ENCODE measurements at regions not wholly inside any gene's neighbourhood (a gene's known extent, or its start where the extent isn't known, plus 50 kb on each side); places are given as distances from the start of the nearest gene placed in this dataset.
"Not testable (repeated sequence)": the region's sequence is repeated elsewhere in the genome, so short reads cannot be mapped to it uniquely, and the experiment has no call there.

DNA sequence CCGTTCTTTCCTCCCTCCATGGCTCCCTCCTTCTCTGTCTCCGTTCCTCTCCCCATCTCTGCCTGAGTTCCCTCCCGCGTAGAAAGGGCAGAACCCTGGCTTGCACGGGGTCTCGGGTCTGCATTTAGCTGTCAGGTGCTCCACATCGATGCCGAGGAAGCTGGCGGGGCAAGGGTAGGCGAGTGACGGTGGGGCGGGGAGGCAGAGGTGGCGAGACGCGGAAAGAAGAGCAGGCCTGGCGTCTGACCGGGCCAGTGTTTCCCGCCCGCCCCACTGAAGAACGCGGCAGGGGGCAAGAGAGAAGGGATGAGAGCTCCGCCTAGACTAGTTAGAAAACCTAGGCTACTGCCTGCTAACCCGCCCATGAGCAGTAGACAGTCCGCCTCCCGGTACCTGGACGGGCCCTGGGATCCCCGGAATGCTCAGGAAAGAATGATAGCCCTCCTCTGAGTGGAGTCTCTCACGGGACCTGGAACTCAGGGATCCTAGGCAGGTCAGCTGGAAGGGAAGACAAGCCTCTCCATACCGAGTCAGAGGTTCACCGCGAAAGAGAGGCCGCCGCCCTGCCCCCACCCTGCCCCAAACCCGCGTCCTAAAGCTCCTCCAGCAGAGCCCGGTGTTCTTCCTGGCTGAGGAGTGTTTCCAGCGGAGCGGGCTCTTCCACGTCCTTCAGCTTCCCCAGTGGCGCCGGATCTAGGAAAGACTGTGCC lies 357.9 kb upstream of the DEFB115 start:
- DNase-seq (ENCODE audit: low read depth) = not testable (repeated sequence)

DNA sequence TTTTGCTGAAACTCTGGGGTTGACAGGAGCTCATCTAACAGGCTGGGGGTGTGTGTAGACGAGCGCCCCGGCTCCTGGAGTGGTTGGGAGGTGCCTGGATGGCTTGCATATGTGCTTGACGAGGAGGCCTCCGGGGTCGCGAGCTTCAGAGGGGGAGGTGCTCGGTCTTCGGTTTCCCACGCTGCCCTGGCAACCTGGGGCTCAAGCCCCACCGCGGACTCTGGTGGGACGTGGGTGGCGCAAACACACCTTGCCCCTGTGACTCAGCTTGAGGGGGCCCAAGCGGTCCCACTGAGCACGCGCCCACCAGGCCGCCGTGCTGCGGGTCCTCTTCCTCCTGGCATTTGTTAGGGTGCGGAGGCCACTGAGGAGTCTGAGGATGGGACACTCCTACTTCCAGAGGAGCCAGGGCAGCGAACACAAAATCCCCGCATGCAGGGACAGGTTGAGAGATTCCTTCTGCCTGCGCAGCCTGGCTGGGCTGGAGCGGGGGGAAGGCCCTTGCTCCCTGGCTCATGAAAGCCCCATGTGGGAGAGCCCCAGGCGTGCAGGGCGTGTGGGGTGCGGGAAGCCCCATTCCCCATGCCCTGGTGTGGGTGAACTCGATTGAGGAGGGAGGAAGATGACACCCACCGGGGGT lies 357.3 kb upstream of the DEFB115 start:
- not testable (repeated sequence) for DNase-seq (ENCODE audit: low read depth)

DNA sequence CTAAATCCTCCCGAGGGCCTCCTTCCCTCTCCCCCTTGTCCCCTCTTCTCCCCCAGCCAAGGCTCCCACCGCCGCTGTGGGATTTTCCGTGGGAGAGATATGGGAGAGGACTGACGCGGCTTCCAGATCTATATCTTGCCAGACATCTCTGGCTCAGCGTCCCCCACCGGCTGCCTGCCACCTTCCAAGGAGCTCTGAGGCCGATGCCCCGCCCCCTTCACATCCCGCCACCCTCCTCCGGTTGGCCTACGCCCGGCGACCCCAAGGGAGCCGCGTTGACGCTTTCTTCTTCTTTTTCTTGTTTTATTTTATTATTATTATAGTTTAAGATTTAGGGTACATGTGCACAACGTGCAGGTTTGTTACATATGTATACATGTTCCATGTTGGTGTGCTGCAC lies 352.2 kb upstream of the DEFB115 start:
- not testable (repeated sequence) for DNase-seq (ENCODE audit: low read depth)

GRCh38 chr20:30910937-30911725 lies 346.3 kb upstream of the DEFB115 start:
- no peak for DNase-seq (ENCODE audit: low read depth)

DNA sequence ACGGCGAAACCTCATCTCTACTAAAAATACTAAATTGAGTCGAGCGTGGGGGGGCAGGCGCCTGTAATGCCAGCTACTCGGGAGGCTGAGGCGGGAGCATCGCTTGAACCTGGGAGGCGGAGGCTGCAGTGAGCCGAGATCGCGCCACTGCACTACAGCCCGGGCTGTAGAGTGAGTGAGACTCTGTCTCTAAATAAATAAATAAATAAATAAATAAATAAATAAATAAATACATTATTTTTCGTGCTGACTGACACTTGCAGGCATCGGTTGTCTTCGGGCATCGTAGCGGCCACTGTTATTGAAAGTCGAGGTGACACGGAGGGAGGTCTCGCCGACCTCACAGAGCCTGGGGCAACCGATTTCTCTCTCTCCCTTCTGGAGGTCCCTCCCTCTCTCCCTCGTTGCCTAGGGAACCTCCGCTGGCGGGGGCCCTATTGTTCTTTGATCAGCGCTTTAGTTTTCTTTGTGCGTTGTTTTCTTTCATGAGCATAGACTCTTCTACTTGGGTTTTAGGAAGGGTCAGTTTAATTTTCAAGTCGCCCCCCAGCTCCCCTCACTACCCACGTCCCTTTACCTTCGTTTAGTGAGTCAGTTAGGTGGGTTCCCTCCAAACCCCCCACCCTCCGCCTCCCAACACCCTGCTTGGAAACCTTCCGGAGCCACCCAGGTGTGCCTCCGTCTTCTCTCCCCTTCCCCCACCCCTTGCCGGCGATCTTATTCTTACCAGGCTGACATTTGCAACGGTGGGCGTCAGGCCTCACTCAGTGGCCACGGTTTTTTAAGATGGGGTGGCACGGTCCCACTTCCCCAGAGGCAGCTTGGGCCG lies 345.4 kb upstream of the DEFB115 start:
- peak; percentile 11 for DNase-seq (ENCODE audit: low read depth)

DNA sequence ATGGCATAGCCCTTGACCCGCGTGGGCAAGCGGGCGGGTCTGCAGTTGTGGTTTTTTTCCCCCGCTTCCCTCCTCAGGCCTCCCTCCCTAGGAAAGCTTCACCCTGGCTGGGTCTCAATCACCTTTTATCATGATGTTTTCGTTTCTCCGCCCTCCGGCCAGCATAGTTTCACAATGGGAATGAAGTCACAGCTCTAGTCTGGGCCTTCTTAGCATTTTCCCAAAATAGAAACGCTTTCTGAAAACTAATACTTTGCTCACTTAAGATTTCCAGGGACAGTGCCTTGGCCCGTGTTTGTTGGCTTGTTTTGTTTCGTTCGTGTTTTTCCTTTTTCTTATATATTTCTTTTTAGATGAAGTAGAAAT lies 344.8 kb upstream of the DEFB115 start:
- DNase-seq (ENCODE audit: low read depth) = peak; percentile 24

GRCh38 chr20:30916404-30916803 lies 341.1 kb upstream of the DEFB115 start:
- DNase-seq (ENCODE audit: low read depth) = not testable (repeated sequence)

- no peak for DNase-seq (ENCODE audit: low read depth)
Measured at GRCh38 chr20:30919514-30920188, 337.8 kb upstream of the DEFB115 start.

GRCh38 chr20:30921286-30922071 lies 336.0 kb upstream of the DEFB115 start:
- no peak for DNase-seq (ENCODE audit: low read depth)

GRCh38 chr20:30922129-30922528 lies 335.3 kb upstream of the DEFB115 start:
- DNase-seq (ENCODE audit: low read depth) = no peak

DNA sequence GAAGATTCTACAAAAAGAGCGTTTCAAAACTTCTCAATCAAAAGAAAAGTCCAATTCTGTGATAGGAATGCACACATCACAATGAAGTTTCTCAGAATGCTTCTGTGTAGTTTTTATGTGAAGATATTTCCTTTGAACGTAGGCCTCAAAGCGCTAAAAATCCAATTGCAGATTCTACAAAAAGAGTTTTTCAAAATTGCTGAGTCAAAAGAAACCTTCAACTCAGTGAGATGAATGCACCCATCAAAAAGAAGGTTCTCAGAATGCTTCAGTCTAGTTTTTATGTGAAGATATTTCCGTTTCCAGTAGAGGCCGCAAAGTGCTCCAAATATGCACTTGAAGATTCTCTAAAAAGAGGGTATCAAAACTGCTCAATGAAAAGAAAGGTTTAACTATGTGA lies 319.7 kb upstream of the DEFB115 start:
- no peak for DNase-seq (ENCODE audit: low read depth)

GRCh38 chr20:30949761-30950160 lies 307.7 kb upstream of the DEFB115 start:
- DNase-seq (ENCODE audit: low read depth) = no peak

GRCh38 chr20:30951088-30951487 lies 306.4 kb upstream of the DEFB115 start:
- DNase-seq (ENCODE audit: low read depth) = not testable (repeated sequence)

GRCh38 chr20:30956649-30957048 lies 300.8 kb upstream of the DEFB115 start:
- not testable (repeated sequence) for DNase-seq (ENCODE audit: low read depth)

GRCh38 chr20:30959208-30959607 lies 298.3 kb upstream of the DEFB115 start:
- not testable (repeated sequence) for DNase-seq (ENCODE audit: low read depth)

DNA sequence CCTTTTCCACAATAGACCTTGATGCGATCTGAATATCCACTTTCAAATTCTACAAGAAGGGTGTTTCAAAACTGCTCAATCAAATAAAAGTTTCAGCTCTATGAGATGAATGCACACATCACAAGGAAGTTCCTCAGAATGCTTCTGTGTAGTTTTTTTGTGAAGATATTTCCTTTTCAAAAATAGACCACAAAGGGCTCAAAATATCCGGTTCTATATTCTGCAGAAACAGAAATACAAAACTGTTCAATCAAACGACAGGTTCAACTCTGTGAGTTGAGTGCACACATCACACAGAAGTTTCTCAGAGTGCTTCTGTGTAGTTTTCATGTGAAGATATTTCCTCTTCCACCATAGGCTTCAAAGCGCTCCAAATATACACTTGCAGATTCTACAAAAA lies 293.9 kb upstream of the DEFB115 start:
- no peak for DNase-seq (ENCODE audit: low read depth)

DNA sequence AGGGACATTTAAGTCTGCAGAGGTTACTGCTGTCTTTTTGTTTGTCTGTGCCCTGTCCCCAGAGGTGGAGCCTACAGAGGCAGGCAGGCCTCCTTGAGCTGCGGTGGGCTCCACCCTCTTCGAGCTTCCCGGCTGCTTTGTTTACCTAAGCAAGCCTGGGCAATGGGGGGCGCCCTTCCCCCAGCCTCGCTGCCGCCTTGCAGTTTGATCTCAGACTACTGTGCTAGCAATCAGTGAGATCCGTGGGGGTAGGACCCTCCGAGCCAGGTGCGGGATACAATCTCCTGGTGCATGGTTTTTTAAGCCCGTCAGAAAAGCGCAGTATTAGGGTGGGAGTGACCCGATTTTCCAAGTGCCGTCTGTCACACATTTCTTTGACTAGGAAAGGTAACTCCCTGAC lies 281.6 kb upstream of the DEFB115 start:
- DNase-seq (ENCODE audit: low read depth) = not testable (repeated sequence)

GRCh38 chr20:30985386-30985785 lies 272.1 kb upstream of the DEFB115 start:
- DNase-seq (ENCODE audit: low read depth) = no peak
